ENCODE measurements at regions not wholly inside any gene's neighbourhood (a gene's known extent, or its start where the extent isn't known, plus 50 kb on each side); places are given as distances from the start of the nearest gene placed in this dataset.
"Not testable (repeated sequence)": the region's sequence is repeated elsewhere in the genome, so short reads cannot be mapped to it uniquely, and the experiment has no call there.

DNA sequence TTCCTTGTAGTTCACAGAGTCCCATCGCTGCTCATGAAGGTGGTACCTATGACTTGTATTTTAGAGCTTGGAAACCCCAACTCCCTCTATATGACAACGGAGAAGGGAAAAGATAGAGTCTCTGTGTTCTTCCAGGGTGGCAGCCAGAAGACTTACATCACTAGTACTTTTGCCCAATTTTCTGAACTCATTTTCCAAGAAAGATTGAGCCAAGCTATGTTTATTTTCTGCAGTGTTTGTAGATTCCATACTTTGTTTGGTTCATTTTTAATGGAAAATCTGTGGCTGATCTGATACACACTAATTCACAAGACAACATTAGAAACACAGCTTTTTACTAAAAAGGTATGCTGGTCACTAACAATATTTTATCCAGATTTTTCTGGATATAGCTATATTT, 60.2 kb upstream of the ATP5MC3 start:
- no peaks in the 10 kb centered on the region for H3K27me3 ChIP-seq (replicated peaks; ENCODE audit: insufficient read depth, low read depth, low read length, poor library complexity)
- H3K4me1 ChIP-seq (ENCODE audit: insufficient read depth, low read length, poor library complexity, severe bottlenecking): no peaks in the 10 kb centered on the region
- no TSS peak for BruUV-seq (replicated peaks)
- no peak overlapping the region for H3K4me3 ChIP-seq (ENCODE audit: low read depth, low read length, poor library complexity, severe bottlenecking)
- no peak for TF ChIP-seq EZH2 (IDR thresholded peaks at IDR 0.05; ENCODE audit: borderline replicate concordance, low read depth, low read length, poor library complexity, severe bottlenecking)
- TF ChIP-seq, protein P1, sequence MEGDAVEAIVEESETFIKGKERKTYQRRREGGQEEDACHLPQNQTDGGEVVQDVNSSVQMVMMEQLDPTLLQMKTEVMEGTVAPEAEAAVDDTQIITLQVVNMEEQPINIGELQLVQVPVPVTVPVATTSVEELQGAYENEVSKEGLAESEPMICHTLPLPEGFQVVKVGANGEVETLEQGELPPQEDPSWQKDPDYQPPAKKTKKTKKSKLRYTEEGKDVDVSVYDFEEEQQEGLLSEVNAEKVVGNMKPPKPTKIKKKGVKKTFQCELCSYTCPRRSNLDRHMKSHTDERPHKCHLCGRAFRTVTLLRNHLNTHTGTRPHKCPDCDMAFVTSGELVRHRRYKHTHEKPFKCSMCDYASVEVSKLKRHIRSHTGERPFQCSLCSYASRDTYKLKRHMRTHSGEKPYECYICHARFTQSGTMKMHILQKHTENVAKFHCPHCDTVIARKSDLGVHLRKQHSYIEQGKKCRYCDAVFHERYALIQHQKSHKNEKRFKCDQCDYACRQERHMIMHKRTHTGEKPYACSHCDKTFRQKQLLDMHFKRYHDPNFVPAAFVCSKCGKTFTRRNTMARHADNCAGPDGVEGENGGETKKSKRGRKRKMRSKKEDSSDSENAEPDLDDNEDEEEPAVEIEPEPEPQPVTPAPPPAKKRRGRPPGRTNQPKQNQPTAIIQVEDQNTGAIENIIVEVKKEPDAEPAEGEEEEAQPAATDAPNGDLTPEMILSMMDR (conservative IDR thresholded peaks at IDR 0.05; ENCODE audit: low read depth, low read length): no peak
- CTCF ChIA-PET: interaction anchor here (1.1 kb wide), 1 partner anchor 10 kb away, joined by 7 read pairs; no protein-coding TSS in a partner anchor
- no peak overlapping the region for H3K27ac ChIP-seq (ENCODE audit: low read depth, low read length, poor library complexity, severe bottlenecking)
- POLR2A ChIA-PET (ENCODE audit: low non-redundant PET): no interaction called here
- no peak for DNase-seq (ENCODE audit: low spot score)
- H3K9me3 ChIP-seq (ENCODE audit: low read depth, low read length, poor library complexity, severe bottlenecking): no peaks in the 10 kb centered on the region
- H3K36me3 ChIP-seq (ENCODE audit: insufficient read depth, low read length, poor library complexity, severe bottlenecking): no peaks in the 10 kb centered on the region
- intact Hi-C loops (cut with micrococcal nuclease; ENCODE audit: unreplicated experiment): no loop called here

DNA sequence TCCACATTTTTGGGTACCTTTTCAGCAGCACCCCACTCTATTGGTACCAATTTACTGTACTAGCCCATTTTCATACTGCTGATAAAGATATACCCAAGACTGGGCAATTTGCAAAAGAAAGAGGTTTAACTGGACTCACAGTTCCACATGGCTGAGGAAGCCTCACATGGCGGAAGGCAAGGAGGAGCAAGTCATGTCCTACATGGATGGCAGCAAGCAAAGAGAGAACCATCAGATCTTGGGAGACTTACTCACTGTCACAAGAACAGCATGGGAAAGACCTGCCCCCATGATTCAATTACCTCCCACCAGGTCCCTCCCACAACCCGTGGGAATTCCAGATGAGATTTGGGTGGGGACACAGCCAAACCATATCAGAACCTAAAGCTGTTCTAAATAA, 58.5 kb upstream of the ATP5MC3 start:
- intact Hi-C loops (cut with micrococcal nuclease; ENCODE audit: unreplicated experiment); DNase-seq (ENCODE audit: low spot score); H3K36me3 ChIP-seq (ENCODE audit: insufficient read depth, low read length, poor library complexity, severe bottlenecking); POLR2A ChIA-PET (ENCODE audit: low non-redundant PET); BruUV-seq (replicated peaks); H3K9me3 ChIP-seq (ENCODE audit: low read depth, low read length, poor library complexity, severe bottlenecking); H3K27ac ChIP-seq (ENCODE audit: low read depth, low read length, poor library complexity, severe bottlenecking); H3K4me1 ChIP-seq (ENCODE audit: insufficient read depth, low read length, poor library complexity, severe bottlenecking); CTCF ChIA-PET; H3K4me3 ChIP-seq (ENCODE audit: low read depth, low read length, poor library complexity, severe bottlenecking); H3K27me3 ChIP-seq (replicated peaks; ENCODE audit: insufficient read depth, low read depth, low read length, poor library complexity): not testable (repeated sequence)

DNA sequence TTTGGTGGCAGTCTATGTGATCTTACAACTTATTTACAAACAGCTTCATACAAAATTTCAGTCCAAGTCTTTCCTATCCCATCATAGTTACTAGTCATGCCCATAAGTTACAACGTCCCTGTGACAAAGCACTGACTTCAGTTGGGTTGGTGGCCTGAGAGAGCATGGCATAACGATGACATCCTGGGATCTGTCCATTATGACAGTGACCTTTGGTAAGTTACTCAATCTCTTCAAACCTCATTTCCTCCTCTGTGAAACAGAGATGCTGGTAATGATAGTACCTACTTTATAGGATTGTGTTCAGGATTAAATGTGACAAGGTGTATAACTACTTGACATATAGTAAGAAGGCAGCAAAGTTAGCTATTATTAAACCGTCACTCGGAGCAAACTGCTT, 55.4 kb upstream of the ATP5MC3 start:
- TF ChIP-seq, protein P1 (conservative IDR thresholded peaks at IDR 0.05; ENCODE audit: low read depth, low read length): no peak
- TF ChIP-seq EZH2 (IDR thresholded peaks at IDR 0.05; ENCODE audit: borderline replicate concordance, low read depth, low read length, poor library complexity, severe bottlenecking): no peak
- CTCF ChIA-PET: no interaction called here
- H3K4me1 ChIP-seq (ENCODE audit: insufficient read depth, low read length, poor library complexity, severe bottlenecking): peaks cover 8% of the 10 kb centered on the region
- no peak overlapping the region for H3K27ac ChIP-seq (ENCODE audit: low read depth, low read length, poor library complexity, severe bottlenecking)
- no peaks in the 10 kb centered on the region for H3K36me3 ChIP-seq (ENCODE audit: insufficient read depth, low read length, poor library complexity, severe bottlenecking)
- H3K9me3 ChIP-seq (ENCODE audit: low read depth, low read length, poor library complexity, severe bottlenecking): no peaks in the 10 kb centered on the region
- no TSS peak for BruUV-seq (replicated peaks)
- H3K4me3 ChIP-seq (ENCODE audit: low read depth, low read length, poor library complexity, severe bottlenecking): no peak overlapping the region
- POLR2A ChIA-PET (ENCODE audit: low non-redundant PET): no interaction called here
- no peaks in the 10 kb centered on the region for H3K27me3 ChIP-seq (replicated peaks; ENCODE audit: insufficient read depth, low read depth, low read length, poor library complexity)
- no peak for DNase-seq (ENCODE audit: low spot score)
- intact Hi-C loops (cut with micrococcal nuclease; ENCODE audit: unreplicated experiment): no loop called here

DNA sequence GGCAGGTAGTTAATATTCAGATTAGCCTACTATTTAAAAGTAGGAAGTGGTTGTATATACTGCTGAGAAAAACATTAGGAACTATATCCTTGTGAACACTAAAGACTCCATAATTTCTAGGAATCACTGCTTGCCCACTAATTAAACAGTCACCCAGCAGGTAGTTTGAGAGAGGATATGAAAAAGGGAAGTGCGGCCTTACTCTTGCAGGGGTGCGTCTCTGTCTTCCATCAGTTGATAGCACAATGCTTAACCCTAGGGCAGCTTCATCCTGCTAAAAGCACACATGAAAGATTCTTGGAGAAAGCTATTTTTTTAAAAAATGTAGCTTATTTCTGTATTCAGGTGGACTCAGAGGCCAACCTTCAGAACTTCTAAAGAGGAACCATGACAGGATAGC, 53.1 kb upstream of the ATP5MC3 start:
- POLR2A ChIA-PET (ENCODE audit: low non-redundant PET): no interaction called here
- no peak overlapping the region for H3K27ac ChIP-seq (ENCODE audit: low read depth, low read length, poor library complexity, severe bottlenecking)
- CTCF ChIA-PET: no interaction called here
- no peak for DNase-seq (ENCODE audit: low spot score)
- no peak overlapping the region for H3K4me3 ChIP-seq (ENCODE audit: low read depth, low read length, poor library complexity, severe bottlenecking)
- intact Hi-C loops (cut with micrococcal nuclease; ENCODE audit: unreplicated experiment): no loop called here
- H3K36me3 ChIP-seq (ENCODE audit: insufficient read depth, low read length, poor library complexity, severe bottlenecking): no peaks in the 10 kb centered on the region
- no peaks in the 10 kb centered on the region for H3K27me3 ChIP-seq (replicated peaks; ENCODE audit: insufficient read depth, low read depth, low read length, poor library complexity)
- no TSS peak for BruUV-seq (replicated peaks)
- peaks cover 8% of the 10 kb centered on the region for H3K4me1 ChIP-seq (ENCODE audit: insufficient read depth, low read length, poor library complexity, severe bottlenecking)
- TF ChIP-seq, protein P1 (conservative IDR thresholded peaks at IDR 0.05; ENCODE audit: low read depth, low read length): no peak
- no peak for TF ChIP-seq EZH2 (IDR thresholded peaks at IDR 0.05; ENCODE audit: borderline replicate concordance, low read depth, low read length, poor library complexity, severe bottlenecking)
- H3K9me3 ChIP-seq (ENCODE audit: low read depth, low read length, poor library complexity, severe bottlenecking): no peaks in the 10 kb centered on the region

Data from A673 (cell line).